PC-3 (cell line): ENCODE measurements at regions not wholly inside any gene's neighbourhood (a gene's known extent, or its start where the extent isn't known, plus 50 kb on each side); places are given as distances from the start of the nearest gene placed in this dataset.

Experiments used
- ATAC-seq: fragments of 200-7000 bp; cut with Tn5 transposase; 2 replicates; pipeline ENCODE4 v1.9.1; 2020; ENCODE audit warnings: mild to moderate bottlenecking, moderate library complexity
- BruUV-seq: library from RNA; stranded (reverse); fragments of 400-500 nt; replicated peaks from 2 replicates; lab custom pipeline; 2021; lab: Mats Ljungman, UMichigan
- CTCF ChIA-PET: fragments of 300-600 bp; sonication (Branson Sonifier 250); formaldehyde crosslinking; loops from one replicate; lab custom pipeline; 2022; ENCODE audit warnings: antibody characterized with exemption; lab: Charles Lee
- POLR2A ChIA-PET: fragments of 300-600 bp; sonication (Branson Sonifier 250); formaldehyde crosslinking; loops from one replicate; lab custom pipeline; 2022; ENCODE audit warnings: antibody characterized with exemption; ENCODE audit not compliant: unreplicated experiment; lab: Charles Lee
- DNase-seq: peaks from one replicate; pipeline ENCODE4 v3.0.0-alpha.2; 2015
- H2AFZ ChIP-seq: fragments of 300-600 bp; sonication (generic); 2 replicates; pipeline ENCODE4 v1.6.0; 2016; ENCODE audit warnings: antibody characterized with exemption, low read length
- H3F3A ChIP-seq: fragments of 300-600 bp; sonication (generic); one replicate; pipeline ENCODE4 v1.6.0; 2017; ENCODE audit warnings: antibody characterized with exemption, low read length, control low read depth, mild to moderate bottlenecking; ENCODE audit not compliant: unreplicated experiment
- H3K27ac ChIP-seq: fragments of 300-600 bp; sonication (generic); 2 replicates; pipeline ENCODE4 v1.5.1; 2016; ENCODE audit warnings: mild to moderate bottlenecking, low read length
- H3K27me3 ChIP-seq: fragments of 300-600 bp; sonication (generic); 2 replicates; pipeline ENCODE4 v1.6.1; 2016; ENCODE audit warnings: low read length, mixed read lengths
- H3K36me3 ChIP-seq: fragments of 300-600 bp; sonication (generic); 2 replicates; pipeline ENCODE4 v1.6.1; 2016; ENCODE audit warnings: low read depth, mixed run types, low read length, mixed read lengths
- H3K4me1 ChIP-seq: fragments of 300-600 bp; sonication (generic); 2 replicates; pipeline ENCODE4 v1.5.1; 2016; ENCODE audit warnings: low read length; ENCODE audit not compliant: insufficient read depth
- H3K4me2 ChIP-seq: fragments of 300-600 bp; sonication (generic); 2 replicates; pipeline ENCODE4 v1.6.0; 2016; ENCODE audit warnings: low read length
- H3K4me3 ChIP-seq: fragments of 300-600 bp; sonication (generic); 2 replicates; pipeline ENCODE4 v1.5.1; 2016; ENCODE audit warnings: mild to moderate bottlenecking, low read length, mixed read lengths
- H3K79me2 ChIP-seq: fragments of 300-600 bp; sonication (generic); 2 replicates; pipeline ENCODE4 v1.6.1; 2017; ENCODE audit warnings: low read length, mixed read lengths
- H3K9ac ChIP-seq: fragments of 300-600 bp; sonication (generic); 2 replicates; pipeline ENCODE4 v1.6.0; 2016; ENCODE audit warnings: mild to moderate bottlenecking, low read length
- H3K9me2 ChIP-seq: fragments of 300-600 bp; sonication (generic); replicated peaks from 2 replicates; pipeline ENCODE4 v1.6.1; 2016; ENCODE audit warnings: mixed run types, low read length, mixed read lengths
- H3K9me3 ChIP-seq: fragments of 300-600 bp; sonication (generic); 2 replicates; pipeline ENCODE4 v1.6.1; 2016; ENCODE audit warnings: low read length, mixed read lengths
- H4K20me1 ChIP-seq: fragments of 300-600 bp; sonication (generic); 2 replicates; pipeline ENCODE4 v1.6.1; 2016; ENCODE audit warnings: low read length, mixed read lengths
- CTCF ChIP-seq: fragments of 300-600 bp; sonication (generic); conservative IDR thresholded peaks from 2 replicates; pipeline ENCODE4 v1.5.1; 2017; ENCODE audit warnings: antibody characterized with exemption, low read depth, mild to moderate bottlenecking, low read length
- EZH2 ChIP-seq: fragments of 300-600 bp; sonication (generic); IDR thresholded peaks from one replicate; pipeline ENCODE4 v1.6.1; 2017; ENCODE audit warnings: antibody characterized with exemption, mild to moderate bottlenecking, low read length; ENCODE audit not compliant: unreplicated experiment
- EZH2phosphoT487 ChIP-seq: fragments of 300-600 bp; sonication (generic); IDR thresholded peaks from 2 replicates; pipeline ENCODE4 v1.6.1; 2018; ENCODE audit warnings: mild to moderate bottlenecking, antibody characterized with exemption, low read length, borderline replicate concordance
- intact Hi-C: fragments of 100-400 bp; cut with micrococcal nuclease; formaldehyde crosslinking; loops from 2 replicates; pipeline ENCODE4 v1.9.0; 2023

DNA sequence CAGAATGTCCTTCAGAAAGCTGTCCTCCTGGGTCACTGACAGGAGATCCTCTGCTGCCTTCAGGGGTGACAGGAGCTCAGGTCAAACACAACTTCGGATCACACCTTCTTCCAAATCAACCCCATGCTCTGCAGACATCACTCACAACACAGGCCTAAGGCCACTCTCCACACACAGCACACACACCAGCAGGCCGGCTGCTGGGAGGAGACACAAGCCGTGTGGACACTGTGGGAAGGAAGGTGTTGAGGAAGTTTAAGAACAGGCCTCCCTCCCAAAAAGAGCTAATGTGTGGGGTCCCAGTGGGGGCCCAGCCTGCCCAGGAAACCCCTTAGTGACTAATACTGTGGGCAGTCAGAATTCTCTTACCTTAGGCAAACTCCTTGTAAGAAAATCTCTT, 290.3 kb upstream of the ID2 start:
- Histone ChIP-seq H3K79me2 (no peaks in the 10 kb centered on the region), H3K9ac (no peak overlapping the region), H3K4me2 (no peak overlapping the region), H3K4me3 (no peak overlapping the region), H4K20me1 (no peaks in the 10 kb centered on the region), H3K9me2 (no peaks in the 10 kb centered on the region), H3F3A (no peaks in the 10 kb centered on the region), H3K4me1 (peaks cover 16% of the 10 kb centered on the region), H3K9me3 (no peaks in the 10 kb centered on the region), H3K27me3 (no peaks in the 10 kb centered on the region), H3K27ac (no peak overlapping the region), H3K36me3 (no peaks in the 10 kb centered on the region), H2AFZ (no peak overlapping the region)
- ChIA-PET CTCF (no interaction called here), POLR2A (no interaction called here)
- no peak for TF ChIP-seq EZH2phosphoT487
- TF ChIP-seq EZH2, result no peak
- TF ChIP-seq CTCF, result no peak
- ATAC-seq, result no peak
- intact Hi-C loops, result no loop called here
- no TSS peak for BruUV-seq
- no peak for DNase-seq

- ATAC-seq (no peak), DNase-seq (no peak)
- CTCF ChIA-PET, result no interaction called here
- intact Hi-C loops, result no loop called here
- POLR2A ChIA-PET, result interaction anchor here (0.6 kb wide), 1 partner anchor 24 kb away, joined by 3 read pairs; no protein-coding TSS in a partner anchor
- H3K4me1 ChIP-seq, result peaks cover 16% of the 10 kb centered on the region
- no TSS peak for BruUV-seq
- H3K4me2 ChIP-seq, result no peak overlapping the region
- no peaks in the 10 kb centered on the region for H3K9me2 ChIP-seq
- no peaks in the 10 kb centered on the region for H3F3A ChIP-seq
- H3K79me2 ChIP-seq, result no peaks in the 10 kb centered on the region
- H2AFZ ChIP-seq, result no peak overlapping the region
- H3K9ac ChIP-seq, result no peak overlapping the region
- no peaks in the 10 kb centered on the region for H4K20me1 ChIP-seq
- H3K27ac ChIP-seq, result no peak overlapping the region
- no peaks in the 10 kb centered on the region for H3K9me3 ChIP-seq
- no peak for TF ChIP-seq EZH2phosphoT487
- no peak for TF ChIP-seq EZH2
- TF ChIP-seq CTCF, result no peak
- H3K4me3 ChIP-seq, result no peak overlapping the region
- H3K27me3 ChIP-seq, result no peaks in the 10 kb centered on the region
- H3K36me3 ChIP-seq, result no peaks in the 10 kb centered on the region
Observed at GRCh38 chr2:8392098-8392866, 289.6 kb upstream of the ID2 start.

GRCh38 chr2:8393506-8393905, 288.4 kb upstream of the ID2 start:
- H3K4me1 ChIP-seq, result peaks cover 16% of the 10 kb centered on the region
- H3K36me3 ChIP-seq, result no peaks in the 10 kb centered on the region
- no TSS peak for BruUV-seq
- TF ChIP-seq EZH2, result no peak
- TF ChIP-seq EZH2phosphoT487, result no peak
- TF ChIP-seq CTCF, result no peak
- POLR2A ChIA-PET, result no interaction called here
- no peak for ATAC-seq
- CTCF ChIA-PET, result no interaction called here
- no peak overlapping the region for H3K4me3 ChIP-seq
- intact Hi-C loops, result no loop called here
- H3K9me3 ChIP-seq, result no peaks in the 10 kb centered on the region
- no peak for DNase-seq
- H3K9me2 ChIP-seq, result no peaks in the 10 kb centered on the region
- H3K27ac ChIP-seq, result no peak overlapping the region
- no peak overlapping the region for H2AFZ ChIP-seq
- no peaks in the 10 kb centered on the region for H3K79me2 ChIP-seq
- H3K27me3 ChIP-seq, result no peaks in the 10 kb centered on the region
- no peak overlapping the region for H3K9ac ChIP-seq
- H4K20me1 ChIP-seq, result no peaks in the 10 kb centered on the region
- H3K4me2 ChIP-seq, result no peak overlapping the region
- H3F3A ChIP-seq, result no peaks in the 10 kb centered on the region
